Naive B cell (primary cell): ENCODE measurements at regions not wholly inside any gene's neighbourhood (a gene's known extent, or its start where the extent isn't known, plus 50 kb on each side); places are given as distances from the start of the nearest gene placed in this dataset.

ENCODE experiments used
- ATAC-seq, 2 donors: fragments of 150-1000 bp; cut with Tn5 transposase; 2 replicates each; pipeline ENCODE4 v1.10.0; 2021; ENCODE audit warnings: low read depth in 2 of 2, mild to moderate bottlenecking in 2 of 2, moderate library complexity in 2 of 2
- DNase-seq: peaks from one replicate; pipeline ENCODE4 v3.0.0; 2022
- H3K27ac Mint-ChIP-seq, 6 donors: one replicate each; pipeline ENCODE4 v1.8.0; 2020 to 2022; ENCODE audit warnings: mild to moderate bottlenecking in 6 of 6, mixed read lengths in 6 of 6, moderate library complexity in 5 of 6, inconsistent platforms in 2 of 6
- H3K27me3 Mint-ChIP-seq, 3 donors: one replicate each; pipeline ENCODE4 v1.8.0; 2021 to 2022; ENCODE audit warnings: mixed read lengths in 3 of 3, mild to moderate bottlenecking in 1 of 3
- H3K36me3 Mint-ChIP-seq, 2 donors: one replicate each; pipeline ENCODE4 v1.8.0; 2020 to 2022; ENCODE audit warnings: mixed read lengths in 2 of 2, inconsistent platforms in 1 of 2, mild to moderate bottlenecking in 1 of 2
- H3K4me1 Mint-ChIP-seq, 3 donors: one replicate each; pipeline ENCODE4 v1.8.0; 2020 to 2022; ENCODE audit warnings: mixed read lengths in 3 of 3, inconsistent platforms in 1 of 3, mild to moderate bottlenecking in 1 of 3, moderate library complexity in 1 of 3
- H3K4me3 Mint-ChIP-seq, 8 donors: one replicate each; pipeline ENCODE4 v1.8.0; 2020 to 2022; ENCODE audit warnings: mild to moderate bottlenecking in 8 of 8, mixed read lengths in 8 of 8, moderate library complexity in 8 of 8, inconsistent platforms in 2 of 8
- H3K9me3 Mint-ChIP-seq, 7 donors: one replicate each; pipeline ENCODE4 v1.8.0; 2020 to 2022; ENCODE audit warnings: mixed read lengths in 7 of 7, mild to moderate bottlenecking in 5 of 7, inconsistent platforms in 2 of 7, moderate library complexity in 1 of 7

- no peak for DNase-seq
- peaks cover 19 to 48% (median 43%) of the 10 kb centered on the region in 3 donors for H3K27me3 Mint-ChIP-seq
- peaks cover 0 to 5% (median 0%) of the 10 kb centered on the region in 3 donors for H3K4me1 Mint-ChIP-seq
- no peak for ATAC-seq
- no peak overlapping the region for H3K27ac Mint-ChIP-seq
- no peaks in the 10 kb centered on the region for H3K36me3 Mint-ChIP-seq
- peak overlapping the region in 1 of 8 donors; percentile 36 for H3K4me3 Mint-ChIP-seq
- no peaks in the 10 kb centered on the region for H3K9me3 Mint-ChIP-seq
Observed at GRCh38 chr5:141783947-141784296, 94.3 kb downstream of the PCDH1 start.

- Mint-ChIP-seq H3K4me3 (no peak overlapping the region), H3K27me3 (peaks cover 18 to 48% (median 41%) of the 10 kb centered on the region in 3 donors), H3K4me1 (peaks cover 0 to 5% (median 0%) of the 10 kb centered on the region in 3 donors), H3K9me3 (no peaks in the 10 kb centered on the region), H3K27ac (no peak overlapping the region), H3K36me3 (no peaks in the 10 kb centered on the region)
- DNase-seq, result no peak
- no peak for ATAC-seq
Observed at GRCh38 chr5:141783005-141783946, 94.9 kb downstream of the PCDH1 start.

- DNase-seq, result no peak
- Mint-ChIP-seq H3K4me1 (peaks cover 0 to 5% (median 0%) of the 10 kb centered on the region in 3 donors), H3K36me3 (no peaks in the 10 kb centered on the region), H3K4me3 (no peak overlapping the region), H3K27ac (no peak overlapping the region), H3K27me3 (peaks cover 10 to 39% (median 29%) of the 10 kb centered on the region in 3 donors), H3K9me3 (peaks cover 0 to 3% (median 0%) of the 10 kb centered on the region in 7 donors)
- ATAC-seq, result no peak
Observed at GRCh38 chr5:141781910-141782309, 96.3 kb downstream of the PCDH1 start.

- DNase-seq, result no peak
Observed at GRCh38 chr5:141780952-141781781, 97.0 kb downstream of the PCDH1 start.

GRCh38 chr5:141780240-141780951, 97.8 kb downstream of the PCDH1 start:
- Mint-ChIP-seq H3K36me3 (no peaks in the 10 kb centered on the region), H3K9me3 (peaks cover 0 to 3% (median 0%) of the 10 kb centered on the region in 7 donors), H3K27me3 (peaks cover 5 to 41% (median 35%) of the 10 kb centered on the region in 3 donors), H3K27ac (peak overlapping the region in 2 of 6 donors; percentile 39), H3K4me1 (peaks cover 0 to 5% (median 0%) of the 10 kb centered on the region in 3 donors), H3K4me3 (peak overlapping the region in 1 of 8 donors; percentile 2)
- no peak for DNase-seq
- no peak for ATAC-seq

More at GRCh38 chr5:141780952-141781781, 97.0 kb downstream of the PCDH1 start:
- no peak for ATAC-seq
- Mint-ChIP-seq H3K4me1 (peaks cover 0 to 5% (median 0%) of the 10 kb centered on the region in 3 donors), H3K27ac (no peak overlapping the region), H3K4me3 (no peak overlapping the region), H3K27me3 (peaks cover 8 to 40% (median 33%) of the 10 kb centered on the region in 3 donors), H3K9me3 (peaks cover 0 to 3% (median 0%) of the 10 kb centered on the region in 7 donors), H3K36me3 (no peaks in the 10 kb centered on the region)

GRCh38 chr5:141779503-141779973, 97.5 kb upstream of the ARAP3 start:
- Mint-ChIP-seq H3K36me3 (no peaks in the 10 kb centered on the region), H3K27ac (peak overlapping the region in 2 of 6 donors; percentile 39 to 69), H3K27me3 (peaks cover 2 to 45% (median 35%) of the 10 kb centered on the region in 3 donors), H3K9me3 (peaks cover 0 to 3% (median 0%) of the 10 kb centered on the region in 7 donors), H3K4me1 (peaks cover 0 to 5% (median 0%) of the 10 kb centered on the region in 3 donors), H3K4me3 (no peak overlapping the region)
- ATAC-seq (no peak), DNase-seq (no peak)

GRCh38 chr5:141778683-141779082, 96.7 kb upstream of the ARAP3 start:
- H3K27ac Mint-ChIP-seq, result no peak overlapping the region
- no peak for ATAC-seq
- H3K4me1 Mint-ChIP-seq, result peaks cover 0 to 5% (median 0%) of the 10 kb centered on the region in 3 donors
- H3K9me3 Mint-ChIP-seq, result peaks cover 0 to 3% (median 0%) of the 10 kb centered on the region in 7 donors
- H3K27me3 Mint-ChIP-seq, result peaks cover 0 to 38% (median 29%) of the 10 kb centered on the region in 3 donors
- no peaks in the 10 kb centered on the region for H3K36me3 Mint-ChIP-seq
- DNase-seq, result no peak
- H3K4me3 Mint-ChIP-seq, result no peak overlapping the region

- Mint-ChIP-seq H3K27me3 (peaks cover 0 to 38% (median 28%) of the 10 kb centered on the region in 3 donors), H3K9me3 (peaks cover 0 to 3% (median 0%) of the 10 kb centered on the region in 7 donors), H3K27ac (no peak overlapping the region), H3K4me1 (peaks cover 0 to 5% (median 0%) of the 10 kb centered on the region in 3 donors), H3K36me3 (no peaks in the 10 kb centered on the region), H3K4me3 (no peak overlapping the region)
- no peak for ATAC-seq
- no peak for DNase-seq
Observed at GRCh38 chr5:141778206-141778605, 96.2 kb upstream of the ARAP3 start.

GRCh38 chr5:141777711-141778110, 95.7 kb upstream of the ARAP3 start:
- Mint-ChIP-seq H3K27ac (no peak overlapping the region), H3K36me3 (no peaks in the 10 kb centered on the region), H3K4me1 (peaks cover 0 to 5% (median 0%) of the 10 kb centered on the region in 3 donors), H3K27me3 (peaks cover 0 to 42% (median 33%) of the 10 kb centered on the region in 3 donors), H3K4me3 (no peak overlapping the region), H3K9me3 (peaks cover 0 to 3% (median 0%) of the 10 kb centered on the region in 7 donors)
- ATAC-seq (no peak), DNase-seq (no peak)

GRCh38 chr5:141777130-141777529, 95.1 kb upstream of the ARAP3 start:
- DNase-seq (no peak), ATAC-seq (no peak)
- H3K27ac Mint-ChIP-seq, result no peak overlapping the region
- H3K36me3 Mint-ChIP-seq, result no peaks in the 10 kb centered on the region
- H3K9me3 Mint-ChIP-seq, result peaks cover 0 to 3% (median 0%) of the 10 kb centered on the region in 7 donors
- peaks cover 0 to 5% (median 0%) of the 10 kb centered on the region in 3 donors for H3K4me1 Mint-ChIP-seq
- H3K27me3 Mint-ChIP-seq, result peaks cover under 1 to 48% (median 38%) of the 10 kb centered on the region in 3 donors
- no peak overlapping the region for H3K4me3 Mint-ChIP-seq

GRCh38 chr5:141773779-141774562, 91.9 kb upstream of the ARAP3 start:
- H3K36me3 Mint-ChIP-seq, result no peaks in the 10 kb centered on the region
- H3K27ac Mint-ChIP-seq, result no peak overlapping the region
- peaks cover 0 to 3% (median 0%) of the 10 kb centered on the region in 7 donors for H3K9me3 Mint-ChIP-seq
- H3K27me3 Mint-ChIP-seq, result peaks cover 12 to 51% (median 46%) of the 10 kb centered on the region in 3 donors
- ATAC-seq (no peak), DNase-seq (no peak)
- H3K4me1 Mint-ChIP-seq, result no peaks in the 10 kb centered on the region
- H3K4me3 Mint-ChIP-seq, result no peak overlapping the region

GRCh38 chr5:141772281-141772680, 90.3 kb upstream of the ARAP3 start:
- no peak for ATAC-seq
- no peak for DNase-seq
- Mint-ChIP-seq H3K4me1 (no peaks in the 10 kb centered on the region), H3K9me3 (peaks cover 0 to 9% (median 2%) of the 10 kb centered on the region in 7 donors), H3K36me3 (no peaks in the 10 kb centered on the region), H3K27ac (no peak overlapping the region), H3K4me3 (no peak overlapping the region), H3K27me3 (peaks cover 12 to 52% (median 45%) of the 10 kb centered on the region in 3 donors)
